ENCODE measurements at regions not wholly inside any gene's neighbourhood (a gene's known extent, or its start where the extent isn't known, plus 50 kb on each side); places are given as distances from the start of the nearest gene placed in this dataset.

- H3K36me3 ChIP-seq (ENCODE audit: control insufficient read depth in 2 of 2, insufficient read depth in 2 of 2, low read length in 1 of 2): no peaks in the 10 kb centered on the region
- no peaks in the 10 kb centered on the region; the same call in 1 of the 2 replicates for H4K20me1 ChIP-seq (ENCODE audit: control insufficient read depth, insufficient read depth)
- ChIA-PET POLR2A (no interaction called here), RAD21 (ENCODE audit: unreplicated experiment) (no interaction called here), CTCF (no interaction called here), SMC1A (ENCODE audit: uncharacterized antibody, unreplicated experiment) (no interaction called here)
- no peak overlapping the region for H2AFZ ChIP-seq (ENCODE audit: control insufficient read depth, low read depth, low read length)
- ATAC-seq (no peak), FAIRE-seq (no peak), DNase-seq (ENCODE audit: low read depth, low spot score) (no peak)
- H3K9me3 ChIP-seq (replicated peaks; ENCODE audit: control insufficient read depth, insufficient read depth, low read length): no peaks in the 10 kb centered on the region
- intact Hi-C loops (cut with micrococcal nuclease; ENCODE audit: unreplicated experiment) (no loop called here), in situ Hi-C loops (cut with MboI) (no loop called here)
- no peak overlapping the region for H3K27ac ChIP-seq (ENCODE audit: control insufficient read depth, insufficient read depth)
- no peak overlapping the region for H3K4me3 ChIP-seq
- no peak overlapping the region for H3K9ac ChIP-seq (ENCODE audit: control insufficient read depth, insufficient read depth, low read length)
- H3K4me1 ChIP-seq (ENCODE audit: control insufficient read depth, insufficient read depth, low read length): no peaks in the 10 kb centered on the region
- H3K27me3 ChIP-seq (replicated peaks in 1 of 2; ENCODE audit: control insufficient read depth in 2 of 2, insufficient read depth in 2 of 2, low read length in 1 of 2): no peaks in the 10 kb centered on the region; a peak in 1 of 4 replicates
- no peaks in the 10 kb centered on the region for H3K79me2 ChIP-seq (ENCODE audit: control insufficient read depth, insufficient read depth, low read length)
- TF ChIP-seq BACH1 (IDR thresholded peaks at IDR 0.05; ENCODE audit: borderline replicate concordance) (no peak), NFYA (IDR thresholded peaks at IDR 0.05; ENCODE audit: borderline replicate concordance, low read depth, low read length) (no peak), NFIC (IDR thresholded peaks at IDR 0.05; ENCODE audit: low read depth, low read length) (no peak), SPI1 (IDR thresholded peaks at IDR 0.05; ENCODE audit: borderline replicate concordance, insufficient read depth, low read depth, low read length) (peak; percentile 77; the same call in 1 of the 2 replicates), ZBTB11 (CRISPR knock-in tag; IDR thresholded peaks at IDR 0.05) (no peak), ZNF207 (IDR thresholded peaks at IDR 0.05; ENCODE audit: borderline replicate concordance) (no peak), EGR1 (IDR thresholded peaks at IDR 0.05; ENCODE audit: borderline replicate concordance in 1 of 2, low read depth in 2 of 2, low read length in 2 of 2) (no peak), JUNB (IDR thresholded peaks at IDR 0.05) (no peak)
- BruUV-seq (replicated peaks): no TSS peak
- 18% methylated on average over 3 of the region's 3 CpGs for WGBS (ENCODE audit: insufficient coverage, insufficient replicate concordance, low lambda C conversion rate, missing lambda C conversion rate)
- H3K4me2 ChIP-seq (ENCODE audit: control insufficient read depth, insufficient read depth): no peak overlapping the region
These were observed 120.4 kb upstream of the SERPINE2 start for GRCh38 chr2:224159345-224159928.

All from GM12878 (cell line).